SK-N-SH (cell line): ENCODE measurements at regions not wholly inside any gene's neighbourhood (a gene's known extent, or its start where the extent isn't known, plus 50 kb on each side); places are given as distances from the start of the nearest gene placed in this dataset.

Experiments used
- CTCF ChIP-seq: fragments of 200-600 bp; sonication (generic); IDR thresholded peaks from 2 replicates; pipeline ENCODE4 v1.6.1; 2017; ENCODE audit warnings: antibody characterized with exemption, mild to moderate bottlenecking, moderate library complexity
- JUND ChIP-seq: IDR thresholded peaks from 2 replicates; pipeline ENCODE4 v1.4.0; 2012
- MXI1 ChIP-seq: IDR thresholded peaks from 2 replicates; pipeline ENCODE4 v1.6.1; 2012; ENCODE audit warnings: mild to moderate bottlenecking, low read depth, low read length, improper control_type of control experiment
- TCF12 ChIP-seq: IDR thresholded peaks from 2 replicates; pipeline ENCODE4 v1.4.0; 2012

DNA sequence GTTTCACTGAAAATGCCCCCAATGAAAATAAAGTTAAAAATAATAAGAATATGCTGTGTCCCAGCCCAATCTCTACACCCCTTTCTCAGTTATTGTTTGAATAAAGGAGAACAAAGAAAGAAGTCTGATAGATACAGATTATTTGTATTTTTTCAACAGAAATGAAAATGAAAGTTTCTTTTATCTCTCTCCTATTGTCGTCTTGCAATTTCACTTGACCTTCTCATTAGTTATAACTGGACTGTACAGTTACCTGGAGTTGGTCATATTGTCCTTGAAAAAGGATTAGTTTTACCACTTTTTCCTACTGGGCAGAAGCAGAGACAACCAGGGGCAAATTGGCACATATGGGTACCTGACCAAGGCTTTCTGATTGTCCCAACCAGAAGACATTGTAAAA is 440.0 kb downstream of the PDCD6IP start:
- TF ChIP-seq MXI1 (no peak), CTCF (no peak), TCF12 (no peak), JUND (no peak)
